GM18909 (cell line): ENCODE measurements at regions not wholly inside any gene's neighbourhood (a gene's known extent, or its start where the extent isn't known, plus 50 kb on each side); places are given as distances from the start of the nearest gene placed in this dataset.

ENCODE experiments used
- ATAC-seq: cut with Tn5 transposase; IDR thresholded peaks from one replicate; pipeline ENCODE4 v1.9.1; 2021; ENCODE audit warnings: mild to moderate bottlenecking; ENCODE audit not compliant: unreplicated experiment, poor library complexity

- no peak for ATAC-seq
These were observed 579.7 kb downstream of the PLA2G4A start for GRCh38 chr1:187408212-187409004.

DNA sequence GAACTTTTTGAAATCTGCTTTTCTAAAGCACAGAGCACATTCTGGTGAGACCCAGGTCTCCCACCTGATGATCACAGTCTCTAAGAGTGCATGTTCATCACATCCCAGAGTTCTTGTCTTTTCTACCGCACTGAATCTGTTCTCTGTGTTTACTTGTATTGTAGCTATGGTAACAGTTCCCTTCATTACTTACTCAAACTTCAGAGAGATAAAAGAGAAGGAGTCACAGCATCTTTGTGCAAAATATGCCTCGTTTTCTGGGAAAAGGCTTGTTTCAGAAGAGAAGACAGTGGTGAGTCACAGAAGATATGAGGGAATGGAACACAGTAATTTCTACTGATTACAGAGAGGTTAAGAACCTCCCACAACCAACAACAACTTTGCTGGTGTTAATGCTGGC lies 580.6 kb downstream of the PLA2G4A start:
- no peak for ATAC-seq

DNA sequence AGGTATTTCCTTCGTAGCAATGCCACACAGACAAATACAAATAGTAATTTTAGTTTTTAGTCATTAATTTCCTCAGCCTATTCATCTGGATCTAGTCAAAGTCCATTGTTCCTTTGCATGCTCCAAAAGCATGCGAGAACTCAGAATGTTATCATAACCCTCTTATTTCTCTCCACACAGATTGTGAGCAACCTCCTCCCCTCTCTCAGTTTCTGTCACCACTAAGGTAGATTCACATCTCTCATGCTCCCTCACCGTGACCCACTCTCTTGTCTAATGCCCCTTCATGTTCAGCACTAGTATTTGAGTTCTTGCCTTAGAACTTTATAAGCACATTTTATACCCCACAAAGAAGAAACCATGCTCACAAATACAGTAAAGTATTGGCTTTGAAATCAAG lies 582.4 kb downstream of the PLA2G4A start:
- ATAC-seq: no peak

DNA sequence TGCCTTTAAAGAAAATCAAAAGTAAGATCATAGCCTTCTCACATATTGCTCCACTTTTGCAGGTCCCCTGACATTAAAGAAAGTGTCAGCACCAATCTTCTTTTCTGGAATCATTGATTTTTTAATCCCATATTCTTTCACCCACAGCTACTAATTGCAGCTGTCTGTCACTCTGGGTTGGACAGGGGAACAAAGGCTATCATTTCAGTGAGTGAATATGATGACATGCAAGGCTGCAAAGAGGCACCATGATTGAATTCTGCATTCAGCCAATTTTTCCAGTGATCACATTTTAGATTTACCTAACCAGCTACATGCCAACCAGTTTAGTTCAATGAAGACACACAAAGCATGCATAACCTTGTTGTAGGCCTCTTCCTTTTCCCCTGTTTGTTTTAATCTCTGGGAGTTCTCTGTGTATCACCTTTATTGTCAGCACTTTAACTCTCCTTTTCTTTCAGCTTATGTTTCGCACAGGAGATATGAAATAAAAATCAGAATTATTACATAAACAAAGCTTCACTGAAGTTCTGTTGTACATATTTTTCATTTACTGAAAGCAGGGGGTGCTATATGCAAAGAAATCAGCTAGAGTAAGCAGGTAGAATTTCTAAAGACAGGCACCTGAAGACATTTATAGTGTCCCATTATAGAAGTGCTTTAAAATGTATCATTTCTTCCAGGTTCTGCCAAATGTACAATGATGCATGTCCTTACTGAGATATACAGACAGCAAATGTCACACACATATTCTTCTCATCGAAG lies 584.8 kb downstream of the PLA2G4A start:
- ATAC-seq: no peak

- ATAC-seq: no peak
These were observed 586.3 kb downstream of the PLA2G4A start for GRCh38 chr1:187415065-187415464.

- ATAC-seq: no peak
These were observed 588.8 kb downstream of the PLA2G4A start for GRCh38 chr1:187417520-187417919.

GRCh38 chr1:187433598-187433997 lies 604.8 kb downstream of the PLA2G4A start:
- ATAC-seq: no peak

DNA sequence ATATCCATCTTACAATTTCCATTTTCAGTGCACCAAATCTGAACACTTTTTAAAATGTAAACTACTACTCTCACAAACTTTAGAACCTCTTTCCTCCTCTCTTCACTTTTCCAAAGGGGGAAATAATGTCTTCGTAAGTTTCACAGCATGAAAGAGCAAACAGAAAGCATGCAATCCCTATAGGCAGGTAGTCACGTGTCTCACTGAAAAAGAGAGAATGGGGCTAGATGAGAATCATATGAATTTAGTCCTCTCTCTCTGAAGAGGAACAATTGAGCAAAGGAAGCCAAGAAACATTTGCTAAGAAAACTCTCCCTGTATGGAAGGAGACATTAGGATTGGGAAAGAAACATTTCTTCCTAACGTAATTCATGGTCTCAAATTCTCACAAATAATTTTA lies 613.9 kb downstream of the PLA2G4A start:
- ATAC-seq: no peak

DNA sequence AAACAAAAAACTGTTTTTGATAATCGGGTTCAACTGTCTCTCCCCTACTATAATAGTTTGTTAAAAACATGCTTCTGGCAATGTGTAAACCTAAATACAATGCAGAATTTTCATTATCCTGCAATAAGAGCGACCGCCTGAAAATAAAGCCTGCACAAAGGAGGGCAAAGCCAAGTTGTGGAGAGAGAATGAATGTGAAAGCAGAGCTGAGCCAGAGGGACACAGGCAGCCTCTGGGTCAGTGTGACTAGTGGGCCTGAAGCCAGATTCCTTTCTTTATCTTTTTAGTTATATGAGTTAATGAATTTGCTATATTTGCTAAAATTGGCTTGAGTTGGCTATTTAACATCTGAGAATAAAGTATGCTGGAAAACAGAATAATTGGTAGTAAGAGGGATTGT lies 615.2 kb downstream of the PLA2G4A start:
- no peak for ATAC-seq

DNA sequence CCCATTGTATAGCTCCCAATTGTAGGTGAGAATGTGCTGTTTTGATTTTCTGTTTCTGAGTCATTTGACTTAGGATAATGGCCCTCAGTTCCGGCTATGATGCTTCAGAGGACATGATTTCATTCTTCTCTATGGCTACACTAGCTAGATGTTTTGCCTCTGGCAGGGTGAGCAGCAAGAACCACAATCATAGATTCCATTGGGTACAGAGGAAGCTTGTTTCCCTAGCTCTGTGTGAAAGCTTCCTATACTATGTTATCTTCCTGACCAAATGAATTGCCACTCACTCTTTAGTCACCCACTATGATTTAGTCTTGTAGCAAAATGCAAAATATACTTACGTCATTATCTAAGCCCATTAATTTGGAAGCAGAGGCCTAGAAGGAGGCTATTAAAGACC lies 616.3 kb downstream of the PLA2G4A start:
- ATAC-seq: no peak

DNA sequence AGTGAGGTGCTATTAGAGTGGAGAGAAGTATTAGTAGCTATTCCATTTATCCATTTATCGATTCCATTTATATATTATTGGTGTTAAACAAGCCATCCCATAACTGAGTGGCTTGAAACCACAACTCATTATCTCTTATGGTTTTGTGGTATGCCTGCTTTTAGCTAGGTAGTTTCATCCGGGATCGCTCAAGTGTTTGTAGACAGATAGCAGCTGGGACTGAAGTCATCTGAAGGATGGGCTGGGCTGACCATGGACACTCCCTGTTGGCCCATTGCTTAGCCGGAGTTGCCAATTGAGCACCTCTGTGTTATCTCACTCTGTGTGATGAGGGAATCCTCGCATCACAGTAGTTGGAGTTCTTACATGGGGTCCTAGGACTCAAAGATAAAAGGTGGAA lies 622.5 kb downstream of the PLA2G4A start:
- ATAC-seq: no peak

GRCh38 chr1:187454010-187454409 lies 625.3 kb downstream of the PLA2G4A start:
- ATAC-seq: no peak

DNA sequence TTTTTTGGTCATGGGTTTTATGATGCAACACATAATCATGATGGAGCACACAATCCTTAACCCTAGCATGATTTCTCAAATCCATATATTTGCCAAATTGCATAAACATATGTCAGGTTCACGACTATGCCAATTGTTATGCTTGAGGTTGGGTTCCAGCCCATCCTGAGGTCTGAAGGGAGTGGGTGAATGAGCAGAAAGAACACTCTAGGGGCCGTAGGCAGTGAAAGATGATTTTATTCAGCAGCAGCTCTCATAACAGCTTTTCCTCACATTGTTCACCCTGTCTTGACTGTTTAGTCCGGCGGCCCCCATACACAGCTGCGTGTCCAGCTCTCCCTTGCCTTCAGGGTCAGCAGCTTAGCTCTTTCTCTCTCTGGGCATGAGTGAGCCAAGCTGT lies 627.7 kb downstream of the PLA2G4A start:
- no peak for ATAC-seq

DNA sequence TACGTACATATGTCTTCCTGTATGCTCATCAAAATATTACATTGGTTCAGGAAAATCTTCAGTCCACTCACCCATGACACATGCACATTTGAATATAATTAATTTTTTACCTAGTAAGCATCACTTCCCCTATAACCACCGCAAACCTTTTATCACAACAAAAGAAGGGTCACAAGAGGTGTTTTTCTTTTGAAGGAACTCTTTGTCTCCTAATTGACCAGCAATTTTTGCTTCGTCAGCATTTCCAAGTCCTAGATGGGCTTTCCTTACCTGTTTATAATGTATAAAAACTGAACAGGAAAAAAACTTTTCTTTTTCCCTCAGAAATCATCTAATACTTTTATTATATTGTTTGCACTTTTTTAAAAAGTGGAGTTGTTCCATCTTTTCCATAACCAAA lies 631.3 kb downstream of the PLA2G4A start:
- ATAC-seq: no peak

- no peak for ATAC-seq
These were observed 635.6 kb downstream of the PLA2G4A start for GRCh38 chr1:187464320-187464719.

DNA sequence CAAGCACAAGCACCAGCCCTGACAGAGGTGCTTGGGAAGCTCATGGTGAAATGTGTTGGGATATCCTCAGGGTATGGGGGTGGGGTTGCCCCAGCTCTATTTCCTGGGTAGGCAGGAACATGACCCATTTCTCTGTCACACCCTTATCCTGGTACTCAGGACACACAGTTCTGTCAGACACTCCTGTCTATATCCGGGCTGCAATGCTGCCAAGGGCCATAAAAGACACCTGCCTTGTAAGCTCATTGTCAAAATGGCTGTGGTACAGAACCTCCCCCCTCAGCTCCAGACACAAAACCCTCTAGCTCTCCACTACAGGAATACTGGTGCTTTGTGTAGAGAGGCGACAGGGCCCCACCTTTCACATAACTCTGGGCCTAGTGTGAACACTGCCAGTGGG lies 636.7 kb downstream of the PLA2G4A start:
- no peak for ATAC-seq

DNA sequence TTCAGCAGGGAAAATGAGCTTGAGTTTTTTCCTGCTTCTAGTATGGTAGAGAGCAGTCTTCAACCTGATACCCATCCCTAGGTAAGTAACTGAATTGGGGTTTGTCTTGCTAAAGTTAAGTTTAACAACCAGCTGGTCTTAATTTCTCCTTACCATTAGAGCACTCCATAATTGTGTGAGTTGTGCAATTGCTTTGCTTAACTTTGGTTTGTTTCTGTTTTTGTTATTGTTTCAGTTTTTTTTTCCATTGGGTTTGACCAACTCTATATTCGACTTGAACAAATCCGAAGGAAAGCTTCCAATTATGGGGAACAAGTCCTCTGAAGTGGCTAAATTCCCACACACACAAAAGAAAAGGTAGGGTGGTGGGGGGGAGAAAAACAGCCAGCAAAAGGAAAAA lies 641.1 kb downstream of the PLA2G4A start:
- no peak for ATAC-seq

GRCh38 chr1:187471555-187471954 lies 642.8 kb downstream of the PLA2G4A start:
- no peak for ATAC-seq

DNA sequence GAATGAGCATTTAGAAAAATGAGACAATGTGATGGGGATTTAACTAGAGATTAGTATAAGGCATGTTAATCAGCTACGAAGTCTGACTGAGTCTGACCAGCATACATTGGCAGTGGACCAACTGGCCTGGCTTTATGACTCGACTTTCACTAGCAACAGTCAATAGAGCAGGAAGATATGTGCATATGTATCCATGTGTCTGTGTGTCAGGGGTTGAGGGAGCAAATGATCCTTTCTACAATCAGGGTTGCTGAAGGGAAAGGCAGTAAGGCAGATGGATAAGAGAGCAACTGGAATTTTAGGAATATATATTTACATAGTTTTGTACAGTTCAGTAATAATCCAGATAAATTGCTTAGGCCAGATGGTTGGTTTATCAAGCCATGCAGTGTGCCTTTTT lies 645.6 kb downstream of the PLA2G4A start:
- ATAC-seq: no peak

DNA sequence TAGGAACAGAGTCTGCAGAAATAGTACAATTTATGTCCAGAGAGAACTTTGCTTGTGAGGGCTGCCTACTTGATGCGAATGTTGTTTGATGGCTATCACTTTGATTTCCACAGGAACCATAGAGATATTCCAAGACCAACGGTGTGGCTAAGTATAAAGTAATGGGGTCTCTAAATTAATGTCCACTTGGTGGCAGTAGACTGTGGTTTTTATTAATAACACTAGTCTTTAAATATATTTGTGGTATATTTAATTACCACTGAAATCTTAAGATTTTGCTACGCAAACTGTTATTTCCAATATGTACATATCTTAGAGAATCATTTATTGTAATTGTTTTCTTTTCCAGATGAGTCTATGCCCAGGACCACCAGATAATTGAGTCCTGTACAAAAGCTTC lies 647.9 kb downstream of the PLA2G4A start:
- no peak for ATAC-seq

GRCh38 chr1:187477103-187477502 lies 648.4 kb downstream of the PLA2G4A start:
- ATAC-seq: no peak

DNA sequence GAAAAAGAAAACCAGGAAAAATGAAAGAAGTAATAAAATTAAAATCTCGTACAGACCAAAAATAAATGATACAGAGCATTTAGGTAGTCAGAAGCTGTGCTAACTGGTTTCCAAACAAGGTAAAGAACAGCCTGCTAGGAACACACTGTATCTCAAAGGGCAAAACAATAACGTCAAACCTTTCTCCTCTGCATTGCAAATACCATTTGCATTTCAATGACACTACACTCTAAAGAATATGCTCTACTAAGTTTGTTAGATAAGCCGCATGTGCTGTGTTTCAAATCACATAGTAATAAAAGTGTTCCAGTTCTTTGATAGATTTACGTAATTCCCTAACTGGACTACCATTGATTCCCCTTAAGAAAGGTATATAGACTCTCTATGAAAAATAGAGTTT lies 648.8 kb downstream of the PLA2G4A start:
- no peak for ATAC-seq
